Effector memory CD8-positive, alpha-beta T cell (primary cell): ENCODE measurements at regions not wholly inside any gene's neighbourhood (a gene's known extent, or its start where the extent isn't known, plus 50 kb on each side); places are given as distances from the start of the nearest gene placed in this dataset.
"Not testable (repeated sequence)": the region's sequence is repeated elsewhere in the genome, so short reads cannot be mapped to it uniquely, and the experiment has no call there.

Source experiments
- ATAC-seq: fragments of 150-1000 bp; cut with Tn5 transposase; replicated peaks from 2 replicates; pipeline ENCODE4 v1.10.0; 2021; ENCODE audit warnings: mild to moderate bottlenecking, moderate library complexity
- DNase-seq, 3 experiments: peaks; one replicate each; pipeline ENCODE4 v3.0.0; 2021
- H3K27ac Mint-ChIP-seq, 2 donors: one replicate each; pipeline ENCODE4 v1.8.0; 2022; ENCODE audit warnings: mild to moderate bottlenecking in 2 of 2, mixed read lengths in 2 of 2, moderate library complexity in 2 of 2
- H3K27me3 Mint-ChIP-seq, 2 donors: one replicate each; pipeline ENCODE4 v1.8.0; 2022; ENCODE audit warnings: mixed read lengths in 2 of 2
- H3K36me3 Mint-ChIP-seq: one replicate; pipeline ENCODE4 v1.8.0; 2022; ENCODE audit warnings: mild to moderate bottlenecking, moderate library complexity, mixed read lengths; ENCODE audit not compliant: insufficient read depth
- H3K4me1 Mint-ChIP-seq, 2 donors: one replicate each; pipeline ENCODE4 v1.8.0; 2022; ENCODE audit warnings: low read depth in 2 of 2, mixed read lengths in 2 of 2
- H3K4me3 Mint-ChIP-seq, 2 donors: one replicate each; pipeline ENCODE4 v1.8.0; 2022; ENCODE audit warnings: mild to moderate bottlenecking in 2 of 2, mixed read lengths in 2 of 2, moderate library complexity in 2 of 2
- H3K9me3 Mint-ChIP-seq, 2 donors: one replicate each; pipeline ENCODE4 v1.8.0; 2022; ENCODE audit warnings: mixed read lengths in 2 of 2

GRCh38 chr12:66753810-66754209 lies 74.9 kb upstream of the GRIP1 start:
- Mint-ChIP-seq H3K4me1 (peaks cover 4 to 5% of the 10 kb centered on the region in 2 donors), H3K9me3 (no peaks in the 10 kb centered on the region), H3K4me3 (no peak overlapping the region), H3K27me3 (peaks cover 27 to 52% of the 10 kb centered on the region in 2 donors), H3K27ac (no peak overlapping the region), H3K36me3 (no peaks in the 10 kb centered on the region)
- DNase-seq: no peak
- no peak for ATAC-seq

- Mint-ChIP-seq H3K27me3 (peaks cover 24 to 39% of the 10 kb centered on the region in 2 donors), H3K4me1 (peaks cover 4 to 5% of the 10 kb centered on the region in 2 donors), H3K9me3 (no peaks in the 10 kb centered on the region), H3K27ac (no peak overlapping the region), H3K4me3 (no peak overlapping the region), H3K36me3 (no peaks in the 10 kb centered on the region)
- ATAC-seq: no peak
- no peak for DNase-seq
Measured at GRCh38 chr12:66755727-66756395, 77.0 kb upstream of the GRIP1 start.

- H3K9me3 Mint-ChIP-seq: no peaks in the 10 kb centered on the region
- ATAC-seq (no peak), DNase-seq (no peak)
- peaks cover 16 to 32% of the 10 kb centered on the region in 2 donors for H3K27me3 Mint-ChIP-seq
- no peaks in the 10 kb centered on the region for H3K36me3 Mint-ChIP-seq
- no peak overlapping the region for H3K4me3 Mint-ChIP-seq
- peaks cover 4 to 5% of the 10 kb centered on the region in 2 donors for H3K4me1 Mint-ChIP-seq
- H3K27ac Mint-ChIP-seq: no peak overlapping the region
Measured at GRCh38 chr12:66756631-66757030, 77.8 kb upstream of the GRIP1 start.

GRCh38 chr12:66760122-66760521 lies 81.2 kb upstream of the GRIP1 start:
- H3K27ac Mint-ChIP-seq, H3K4me3 Mint-ChIP-seq, H3K4me1 Mint-ChIP-seq, H3K36me3 Mint-ChIP-seq, ATAC-seq, DNase-seq, H3K9me3 Mint-ChIP-seq: not testable (repeated sequence)
- peaks cover 15 to 22% of the 10 kb centered on the region in 2 donors for H3K27me3 Mint-ChIP-seq

- Mint-ChIP-seq H3K9me3 (no peaks in the 10 kb centered on the region), H3K27me3 (peaks cover 0 to 8% of the 10 kb centered on the region in 2 donors), H3K27ac (no peak overlapping the region), H3K36me3 (no peaks in the 10 kb centered on the region), H3K4me3 (no peak overlapping the region), H3K4me1 (peaks cover 8 to 9% of the 10 kb centered on the region in 2 donors)
- no peak for ATAC-seq
- no peak for DNase-seq
Measured at GRCh38 chr12:66763467-66763866, 84.6 kb upstream of the GRIP1 start.

GRCh38 chr12:66765204-66765603 lies 86.3 kb upstream of the GRIP1 start:
- no peak for ATAC-seq
- Mint-ChIP-seq H3K4me1 (peaks cover 8 to 9% of the 10 kb centered on the region in 2 donors), H3K27ac (no peak overlapping the region), H3K9me3 (no peaks in the 10 kb centered on the region), H3K27me3 (peaks cover 0 to 15% of the 10 kb centered on the region in 2 donors), H3K36me3 (no peaks in the 10 kb centered on the region), H3K4me3 (no peak overlapping the region)
- no peak for DNase-seq

GRCh38 chr12:66767536-66767935 lies 88.7 kb upstream of the GRIP1 start:
- peaks cover 8 to 9% of the 10 kb centered on the region in 2 donors for H3K4me1 Mint-ChIP-seq
- no peak for ATAC-seq
- no peaks in the 10 kb centered on the region for H3K9me3 Mint-ChIP-seq
- H3K4me3 Mint-ChIP-seq: no peak overlapping the region
- DNase-seq: no peak
- peaks cover 0 to 15% of the 10 kb centered on the region in 2 donors for H3K27me3 Mint-ChIP-seq
- H3K36me3 Mint-ChIP-seq: no peaks in the 10 kb centered on the region
- H3K27ac Mint-ChIP-seq: no peak overlapping the region

- Mint-ChIP-seq H3K27me3 (peaks cover 0 to 12% of the 10 kb centered on the region in 2 donors), H3K4me1 (peaks cover 8 to 9% of the 10 kb centered on the region in 2 donors), H3K4me3 (no peak overlapping the region), H3K36me3 (no peaks in the 10 kb centered on the region), H3K9me3 (no peaks in the 10 kb centered on the region), H3K27ac (no peak overlapping the region)
- DNase-seq (no peak), ATAC-seq (no peak)
Measured at GRCh38 chr12:66768293-66768692, 89.4 kb upstream of the GRIP1 start.

GRCh38 chr12:66774929-66775328 lies 96.1 kb upstream of the GRIP1 start:
- Mint-ChIP-seq H3K36me3 (peaks cover 4% of the 10 kb centered on the region), H3K27me3 (peaks cover 0 to under 1% of the 10 kb centered on the region in 2 donors), H3K4me3 (no peak overlapping the region), H3K27ac (no peak overlapping the region), H3K4me1 (peaks cover 15 to 18% of the 10 kb centered on the region in 2 donors), H3K9me3 (peaks cover 0 to 3% of the 10 kb centered on the region in 2 donors)
- DNase-seq (no peak), ATAC-seq (no peak)

- peaks cover 4% of the 10 kb centered on the region for H3K36me3 Mint-ChIP-seq
- H3K27ac Mint-ChIP-seq: peak overlapping the region in 1 of 2 donors; percentile 17
- no peak overlapping the region for H3K4me3 Mint-ChIP-seq
- ATAC-seq (no peak), DNase-seq (no peak)
- H3K4me1 Mint-ChIP-seq: peaks cover 15 to 18% of the 10 kb centered on the region in 2 donors
- H3K27me3 Mint-ChIP-seq: peaks cover 0 to 7% of the 10 kb centered on the region in 2 donors
- H3K9me3 Mint-ChIP-seq: peaks cover 0 to 7% of the 10 kb centered on the region in 2 donors
Measured at GRCh38 chr12:66775871-66776270, 97.0 kb upstream of the GRIP1 start.

GRCh38 chr12:66776974-66777373 lies 98.1 kb upstream of the GRIP1 start:
- H3K36me3 Mint-ChIP-seq: peaks cover 4% of the 10 kb centered on the region
- ATAC-seq (peak; percentile 99), DNase-seq (peak; percentile 35 to 40 (median 39))
- H3K9me3 Mint-ChIP-seq: peaks cover 0 to 7% of the 10 kb centered on the region in 2 donors
- H3K4me1 Mint-ChIP-seq: peaks cover 15 to 18% of the 10 kb centered on the region in 2 donors
- H3K27me3 Mint-ChIP-seq: peaks cover 0 to 7% of the 10 kb centered on the region in 2 donors
- H3K4me3 Mint-ChIP-seq: peak overlapping the region; percentile 53 to 66
- peak overlapping the region; percentile 57 to 60 for H3K27ac Mint-ChIP-seq

GRCh38 chr12:66779466-66779865 lies 100.6 kb upstream of the GRIP1 start:
- H3K9me3 Mint-ChIP-seq: peaks cover 0 to 7% of the 10 kb centered on the region in 2 donors
- DNase-seq (no peak), ATAC-seq (no peak)
- peaks cover 4% of the 10 kb centered on the region for H3K36me3 Mint-ChIP-seq
- H3K4me1 Mint-ChIP-seq: peaks cover 15 to 18% of the 10 kb centered on the region in 2 donors
- H3K4me3 Mint-ChIP-seq: no peak overlapping the region
- no peak overlapping the region for H3K27ac Mint-ChIP-seq
- peaks cover 0 to 7% of the 10 kb centered on the region in 2 donors for H3K27me3 Mint-ChIP-seq

GRCh38 chr12:66786531-66787308 lies 107.8 kb upstream of the GRIP1 start:
- no peaks in the 10 kb centered on the region for H3K4me1 Mint-ChIP-seq
- H3K27me3 Mint-ChIP-seq: peaks cover 0 to 5% of the 10 kb centered on the region in 2 donors
- ATAC-seq: no peak

GRCh38 chr12:66799551-66799950 lies 120.7 kb upstream of the GRIP1 start:
- Mint-ChIP-seq H3K27me3 (peaks cover 13 to 16% of the 10 kb centered on the region in 2 donors), H3K4me1 (peaks cover 0 to 4% of the 10 kb centered on the region in 2 donors), H3K4me3 (no peak overlapping the region), H3K9me3 (no peaks in the 10 kb centered on the region), H3K36me3 (no peaks in the 10 kb centered on the region), H3K27ac (no peak overlapping the region)
- ATAC-seq (no peak), DNase-seq (no peak)

More at GRCh38 chr12:66786531-66787308, 107.8 kb upstream of the GRIP1 start:
- Mint-ChIP-seq H3K9me3 (no peaks in the 10 kb centered on the region), H3K27ac (no peak overlapping the region), H3K4me3 (no peak overlapping the region), H3K36me3 (no peaks in the 10 kb centered on the region)
- DNase-seq: no peak
